Cardiac muscle cell (in vitro differentiated cells and primary cell): ENCODE measurements at regions not wholly inside any gene's neighbourhood (a gene's known extent, or its start where the extent isn't known, plus 50 kb on each side); places are given as distances from the start of the nearest gene placed in this dataset.

Source experiments
- DNase-seq, 2 donors: peaks; one replicate each; pipeline versions ENCODE4 v3.0.0 to v3.0.0-alpha.2; 2010 to 2017; ENCODE audit warnings: low read depth in 1 of 2, low spot score in 1 of 2
- H3K27ac ChIP-seq: fragments of 200-600 bp; sonication (generic); 2 replicates; pipeline ENCODE4 v1.5.1; 2016
- H3K27me3 ChIP-seq: fragments of 200-600 bp; sonication (generic); 2 replicates; pipeline ENCODE4 v1.6.0; 2016; ENCODE audit warnings: control low read depth
- H3K36me3 ChIP-seq: fragments of 200-600 bp; sonication (generic); 2 replicates; pipeline ENCODE4 v1.5.1; 2016; ENCODE audit warnings: control low read depth
- H3K4me1 ChIP-seq: fragments of 200-600 bp; sonication (generic); 2 replicates; pipeline ENCODE4 v1.8.1; 2017; ENCODE audit warnings: low read depth, mild to moderate bottlenecking, mixed run types
- H3K4me3 ChIP-seq: fragments of 200-600 bp; sonication (generic); 2 replicates; pipeline ENCODE4 v1.5.1; 2016; ENCODE audit warnings: mild to moderate bottlenecking
- H3K9me3 ChIP-seq: fragments of 200-600 bp; sonication (generic); 2 replicates; pipeline ENCODE4 v1.5.1; 2017; ENCODE audit warnings: low read depth, mild to moderate bottlenecking, control low read depth
- CTCF ChIP-seq: IDR thresholded peaks from 2 replicates; pipeline ENCODE4 v1.5.1; 2012; ENCODE audit warnings: low read depth, mild to moderate bottlenecking, low read length

GRCh38 chr11:115784796-115785521, 280.7 kb upstream of the CADM1 start:
- H3K27ac ChIP-seq = no peak overlapping the region

GRCh38 chr11:115780646-115781362, 276.6 kb upstream of the CADM1 start:
- DNase-seq = no peak
- no peak overlapping the region for H3K4me3 ChIP-seq
- H3K36me3 ChIP-seq = no peaks in the 10 kb centered on the region
- no peak overlapping the region for H3K27ac ChIP-seq
- TF ChIP-seq CTCF = no peak
- H3K27me3 ChIP-seq = peaks cover 12% of the 10 kb centered on the region
- peaks cover 20% of the 10 kb centered on the region for H3K4me1 ChIP-seq
- no peaks in the 10 kb centered on the region for H3K9me3 ChIP-seq

More at GRCh38 chr11:115784796-115785521, 280.7 kb upstream of the CADM1 start:
- Histone ChIP-seq H3K9me3 (no peaks in the 10 kb centered on the region), H3K36me3 (no peaks in the 10 kb centered on the region), H3K27me3 (peaks cover 16% of the 10 kb centered on the region), H3K4me1 (peaks cover 3% of the 10 kb centered on the region), H3K4me3 (no peak overlapping the region)
- DNase-seq = no peak
- TF ChIP-seq CTCF = no peak

GRCh38 chr11:115778928-115779650, 274.9 kb upstream of the CADM1 start:
- H3K4me3 ChIP-seq = no peak overlapping the region

GRCh38 chr11:115776916-115777315, 272.7 kb upstream of the CADM1 start:
- TF ChIP-seq CTCF = no peak
- Histone ChIP-seq H3K27me3 (peaks cover 3% of the 10 kb centered on the region), H3K4me3 (no peak overlapping the region), H3K4me1 (peaks cover 20% of the 10 kb centered on the region), H3K9me3 (no peaks in the 10 kb centered on the region), H3K36me3 (no peaks in the 10 kb centered on the region), H3K27ac (no peak overlapping the region)
- no peak for DNase-seq

More at GRCh38 chr11:115778928-115779650, 274.9 kb upstream of the CADM1 start:
- Histone ChIP-seq H3K27me3 (no peaks in the 10 kb centered on the region), H3K9me3 (no peaks in the 10 kb centered on the region), H3K27ac (no peak overlapping the region), H3K4me1 (peaks cover 20% of the 10 kb centered on the region), H3K36me3 (no peaks in the 10 kb centered on the region)
- TF ChIP-seq CTCF = no peak
- DNase-seq = no peak

GRCh38 chr11:115775846-115776245, 271.6 kb upstream of the CADM1 start:
- Histone ChIP-seq H3K27ac (no peak overlapping the region), H3K36me3 (no peaks in the 10 kb centered on the region), H3K27me3 (peaks cover 3% of the 10 kb centered on the region), H3K4me3 (no peak overlapping the region), H3K9me3 (no peaks in the 10 kb centered on the region), H3K4me1 (peaks cover 20% of the 10 kb centered on the region)
- TF ChIP-seq CTCF = no peak
- DNase-seq = no peak
